Thoracic aorta (tissue), 2 donors: ENCODE measurements at regions not wholly inside any gene's neighbourhood (a gene's known extent, or its start where the extent isn't known, plus 50 kb on each side); places are given as distances from the start of the nearest gene placed in this dataset.

Experiments
- ATAC-seq: fragments of 150-250 bp; one replicate; pipeline ENCODE4 v1.8.0; 2017; ENCODE audit warnings: low read depth; ENCODE audit not compliant: insufficient number of reproducible peaks, low FRiP score
- DNase-seq: peaks from one replicate; pipeline ENCODE4 v3.0.0-alpha.2; 2020; ENCODE audit warnings: low spot score
- H3K27ac ChIP-seq, 2 donors: fragments of 200-600 bp; sonication (generic); 1 replicate in 1 of 2; 2 replicates in 1 of 2; pipeline ENCODE4 v1.5.1; 2016; ENCODE audit warnings: mild to moderate bottlenecking in 2 of 2, moderate library complexity in 2 of 2
- H3K27me3 ChIP-seq: fragments of 200-600 bp; sonication (generic); replicated peaks from 2 replicates; pipeline ENCODE4 v1.6.0; 2016; ENCODE audit warnings: mild to moderate bottlenecking; ENCODE audit not compliant: insufficient read depth
- H3K36me3 ChIP-seq: fragments of 200-600 bp; sonication (generic); one replicate; pipeline ENCODE4 v1.5.1; 2016
- H3K4me1 ChIP-seq, 2 donors: fragments of 200-600 bp; sonication (generic); 1 replicate in 1 of 2; 2 replicates in 1 of 2; pipeline versions ENCODE4 v1.5.1 to v1.6.0; 2016; ENCODE audit warnings: low read depth in 2 of 2, mild to moderate bottlenecking in 1 of 2; ENCODE audit not compliant: control insufficient read depth in 1 of 2
- H3K4me3 ChIP-seq: fragments of 200-600 bp; sonication (generic); 2 replicates; pipeline ENCODE4 v1.5.1; 2016; ENCODE audit warnings: mild to moderate bottlenecking
- H3K9me3 ChIP-seq: fragments of 200-600 bp; sonication (generic); 2 replicates; pipeline ENCODE4 v1.5.1; 2016
- TF ChIP-seq, protein P1 (sequence below): fragments of 200-600 bp; sonication (generic); IDR thresholded peaks from one replicate; pipeline ENCODE4 v1.5.1; 2019; ENCODE audit warnings: antibody characterized with exemption

GRCh38 chr4:59630235-59630634 lies 1569.9 kb upstream of the ADGRL3 start:
- Histone ChIP-seq H3K9me3 (peaks cover 2% of the 10 kb centered on the region), H3K27me3 (no peaks in the 10 kb centered on the region), H3K27ac (no peak overlapping the region), H3K4me3 (no peak overlapping the region), H3K4me1 (no peaks in the 10 kb centered on the region), H3K36me3 (no peaks in the 10 kb centered on the region)
- ATAC-seq (no peak), DNase-seq (no peak)
- TF ChIP-seq, protein P1, sequence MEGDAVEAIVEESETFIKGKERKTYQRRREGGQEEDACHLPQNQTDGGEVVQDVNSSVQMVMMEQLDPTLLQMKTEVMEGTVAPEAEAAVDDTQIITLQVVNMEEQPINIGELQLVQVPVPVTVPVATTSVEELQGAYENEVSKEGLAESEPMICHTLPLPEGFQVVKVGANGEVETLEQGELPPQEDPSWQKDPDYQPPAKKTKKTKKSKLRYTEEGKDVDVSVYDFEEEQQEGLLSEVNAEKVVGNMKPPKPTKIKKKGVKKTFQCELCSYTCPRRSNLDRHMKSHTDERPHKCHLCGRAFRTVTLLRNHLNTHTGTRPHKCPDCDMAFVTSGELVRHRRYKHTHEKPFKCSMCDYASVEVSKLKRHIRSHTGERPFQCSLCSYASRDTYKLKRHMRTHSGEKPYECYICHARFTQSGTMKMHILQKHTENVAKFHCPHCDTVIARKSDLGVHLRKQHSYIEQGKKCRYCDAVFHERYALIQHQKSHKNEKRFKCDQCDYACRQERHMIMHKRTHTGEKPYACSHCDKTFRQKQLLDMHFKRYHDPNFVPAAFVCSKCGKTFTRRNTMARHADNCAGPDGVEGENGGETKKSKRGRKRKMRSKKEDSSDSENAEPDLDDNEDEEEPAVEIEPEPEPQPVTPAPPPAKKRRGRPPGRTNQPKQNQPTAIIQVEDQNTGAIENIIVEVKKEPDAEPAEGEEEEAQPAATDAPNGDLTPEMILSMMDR, result no peak

- Histone ChIP-seq H3K27ac (no peak overlapping the region), H3K9me3 (peaks cover 2% of the 10 kb centered on the region), H3K4me1 (no peaks in the 10 kb centered on the region), H3K4me3 (no peak overlapping the region), H3K27me3 (no peaks in the 10 kb centered on the region), H3K36me3 (no peaks in the 10 kb centered on the region)
- TF ChIP-seq, protein P1, result no peak
- DNase-seq, result no peak
- ATAC-seq, result no peak
These were observed 1569.2 kb upstream of the ADGRL3 start for GRCh38 chr4:59630922-59631321.

GRCh38 chr4:59637596-59637995 lies 1562.5 kb upstream of the ADGRL3 start:
- H3K9me3 ChIP-seq, result peaks cover 2% of the 10 kb centered on the region
- no peak overlapping the region for H3K4me3 ChIP-seq
- H3K27ac ChIP-seq, result no peak overlapping the region
- H3K36me3 ChIP-seq, result no peaks in the 10 kb centered on the region
- H3K4me1 ChIP-seq, result no peaks in the 10 kb centered on the region
- H3K27me3 ChIP-seq, result no peaks in the 10 kb centered on the region
- ATAC-seq, result no peak
- no peak for DNase-seq
- TF ChIP-seq, protein P1, result no peak

DNA sequence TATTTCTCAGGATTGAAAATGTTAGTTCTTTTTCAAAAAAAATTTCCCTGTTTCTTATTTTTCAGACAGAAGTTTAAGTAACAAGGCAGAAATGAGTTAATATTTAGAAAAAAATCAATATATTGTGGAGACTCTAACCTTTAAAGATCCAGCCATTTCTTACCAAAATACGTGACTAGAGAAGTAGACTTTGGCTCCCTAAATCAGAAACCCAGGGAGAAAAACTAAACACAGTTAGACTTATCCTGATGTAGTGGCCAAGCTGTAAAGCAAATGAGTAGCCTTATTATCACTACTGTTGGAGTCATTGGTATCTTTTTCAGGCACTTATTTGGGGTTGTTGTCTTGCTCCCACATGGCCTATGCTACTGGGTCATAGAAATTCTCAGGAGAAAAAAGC lies 1556.4 kb upstream of the ADGRL3 start:
- H3K4me1 ChIP-seq, result no peaks in the 10 kb centered on the region
- no peak for DNase-seq
- no peak overlapping the region for H3K4me3 ChIP-seq
- H3K27ac ChIP-seq, result no peak overlapping the region
- no peaks in the 10 kb centered on the region for H3K27me3 ChIP-seq
- H3K9me3 ChIP-seq, result no peaks in the 10 kb centered on the region
- no peak for ATAC-seq
- TF ChIP-seq, protein P1, result no peak
- H3K36me3 ChIP-seq, result no peaks in the 10 kb centered on the region

DNA sequence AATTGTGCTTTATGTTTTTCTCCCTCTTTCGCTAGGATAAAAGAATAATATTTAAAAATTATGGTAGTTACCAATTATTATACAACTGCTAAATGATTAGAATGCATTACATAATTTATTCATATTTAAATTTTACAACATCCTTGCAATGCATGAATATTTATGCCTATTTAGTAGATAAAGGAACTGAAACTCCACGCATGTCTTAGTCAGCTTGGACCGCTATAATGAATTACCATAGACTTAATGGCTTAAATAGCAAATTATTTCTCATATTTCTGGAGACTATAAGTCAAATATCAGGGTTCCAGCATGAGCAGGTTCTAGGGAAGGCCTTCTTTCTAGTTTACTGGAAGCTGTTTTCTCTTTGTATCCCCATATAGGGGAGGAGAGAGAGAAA lies 1555.4 kb upstream of the ADGRL3 start:
- Histone ChIP-seq H3K9me3 (no peaks in the 10 kb centered on the region), H3K27ac (no peak overlapping the region), H3K4me3 (no peak overlapping the region), H3K27me3 (no peaks in the 10 kb centered on the region), H3K4me1 (no peaks in the 10 kb centered on the region), H3K36me3 (no peaks in the 10 kb centered on the region)
- ATAC-seq (no peak), DNase-seq (no peak)
- TF ChIP-seq, protein P1, result no peak
